Erythroblast (primary cell): ENCODE measurements at regions not wholly inside any gene's neighbourhood (a gene's known extent, or its start where the extent isn't known, plus 50 kb on each side); places are given as distances from the start of the nearest gene placed in this dataset.

Experiments used
- GATA1 ChIP-seq: IDR thresholded peaks from 2 replicates; pipeline ENCODE4 v1.6.1; 2011; ENCODE audit warnings: low read depth, mild to moderate bottlenecking, control low read depth, low read length, moderate library complexity
- POLR2A ChIP-seq: IDR thresholded peaks from 2 replicates; pipeline ENCODE4 v1.6.1; 2011; ENCODE audit warnings: mild to moderate bottlenecking, low read length

- no peak for TF ChIP-seq POLR2A
- no peak for TF ChIP-seq GATA1
Observed at GRCh38 chr20:17887331-17888030, 81.1 kb downstream of the SNX5 start.
